ENCODE measurements at regions not wholly inside any gene's neighbourhood (a gene's known extent, or its start where the extent isn't known, plus 50 kb on each side); places are given as distances from the start of the nearest gene placed in this dataset.
"Not testable (repeated sequence)": the region's sequence is repeated elsewhere in the genome, so short reads cannot be mapped to it uniquely, and the experiment has no call there.

DNA sequence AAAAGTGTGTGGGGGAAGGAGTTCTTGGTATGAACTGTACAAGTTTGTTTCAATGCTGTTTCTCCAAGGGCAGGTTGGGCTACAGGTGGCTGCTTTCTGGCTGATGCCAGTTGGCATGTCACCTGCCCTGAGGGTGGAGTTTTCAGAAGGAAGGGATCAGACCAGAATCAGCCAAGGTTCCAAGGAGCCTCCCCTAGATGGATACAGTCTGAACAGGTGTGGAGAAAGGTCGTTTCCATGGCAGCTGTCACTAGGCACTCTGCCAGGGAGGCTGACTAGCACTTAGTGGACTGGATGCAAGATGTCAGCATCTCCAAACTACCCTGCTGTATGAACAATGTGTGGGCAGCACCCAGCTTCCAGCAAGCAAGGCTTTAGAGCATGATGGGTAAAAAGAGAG, 444.4 kb upstream of the HNRNPA3 start:
- DNase-seq = no peak

DNA sequence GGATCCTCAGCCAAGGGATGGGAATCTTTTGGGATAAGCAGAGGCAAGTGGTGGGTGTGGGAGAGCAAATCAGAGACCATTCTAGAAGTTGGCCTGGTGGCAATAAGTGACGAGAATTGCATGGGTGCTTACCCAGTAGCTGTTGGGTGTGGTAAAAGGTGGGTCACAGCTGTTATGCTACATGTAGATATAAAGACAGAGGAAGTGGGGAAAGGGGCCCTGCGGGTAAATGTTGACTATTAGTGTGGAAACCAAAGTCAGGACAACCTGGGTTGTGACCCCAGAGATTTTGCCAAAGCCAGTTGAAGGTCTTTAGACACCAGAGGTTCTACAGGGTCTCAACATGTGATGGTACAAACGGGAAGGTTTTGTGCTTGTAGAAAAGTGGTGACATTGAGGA, 443.6 kb upstream of the HNRNPA3 start:
- DNase-seq = no peak

DNA sequence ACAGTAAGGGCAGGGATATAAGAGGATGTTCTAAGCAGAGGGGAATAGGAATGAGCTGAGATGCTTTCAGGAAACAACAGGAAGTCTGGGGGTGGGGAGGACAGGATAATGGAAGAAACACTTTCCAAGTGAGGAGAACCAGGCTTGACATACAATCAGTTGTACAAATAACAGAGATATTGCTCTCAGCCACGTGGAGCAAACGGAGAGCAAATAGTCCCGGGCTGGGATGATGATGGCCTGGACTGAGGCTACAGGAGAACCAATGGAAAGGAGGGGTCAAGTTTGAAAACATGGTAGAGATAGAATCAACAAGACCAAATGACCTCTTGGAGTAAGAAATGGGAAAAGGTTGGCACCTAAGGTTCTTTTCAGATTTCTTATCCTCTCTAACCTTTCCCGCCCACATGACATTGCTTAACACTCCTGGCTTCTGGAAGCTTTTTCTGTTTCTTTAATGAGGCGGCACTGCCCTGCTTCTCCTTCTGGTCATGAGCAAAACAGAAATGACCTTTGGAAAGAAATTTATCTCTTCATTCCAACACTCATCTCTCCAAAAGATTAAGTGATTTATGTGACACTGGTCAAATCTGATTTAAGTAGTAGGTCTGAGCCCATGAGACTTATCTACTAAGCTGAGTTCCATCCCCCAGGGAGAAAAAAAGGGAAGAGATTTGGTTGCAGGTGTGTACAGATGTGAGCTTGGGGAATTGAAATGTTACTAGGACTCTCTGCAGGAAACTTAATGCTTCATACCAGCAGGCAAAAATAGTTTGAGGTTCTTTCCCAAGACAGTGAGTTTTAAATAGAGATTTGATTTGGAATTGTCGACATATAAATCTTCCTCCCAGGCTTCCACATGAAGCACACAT, 442.9 kb upstream of the HNRNPA3 start:
- no peak for DNase-seq

DNA sequence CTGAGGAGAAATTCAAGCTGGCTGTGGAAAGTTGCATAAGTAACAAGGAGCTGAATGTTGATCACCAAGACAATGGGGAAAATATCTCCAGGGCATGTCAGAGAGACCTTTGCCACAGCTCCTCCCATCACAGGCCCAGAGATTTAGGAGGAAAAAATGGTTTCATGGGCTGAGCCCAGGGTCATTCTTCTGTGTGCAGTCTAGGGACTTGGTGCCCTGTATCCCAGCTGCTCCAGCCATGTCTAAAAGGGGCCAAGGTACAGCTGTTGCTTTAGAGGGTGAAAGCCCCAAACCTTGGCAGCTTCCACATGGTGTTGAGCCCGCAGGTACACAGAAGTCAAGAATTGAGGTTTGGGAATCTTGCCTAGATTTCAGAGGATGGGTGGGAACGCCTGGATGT, 439.8 kb upstream of the HNRNPA3 start:
- DNase-seq = no peak

DNA sequence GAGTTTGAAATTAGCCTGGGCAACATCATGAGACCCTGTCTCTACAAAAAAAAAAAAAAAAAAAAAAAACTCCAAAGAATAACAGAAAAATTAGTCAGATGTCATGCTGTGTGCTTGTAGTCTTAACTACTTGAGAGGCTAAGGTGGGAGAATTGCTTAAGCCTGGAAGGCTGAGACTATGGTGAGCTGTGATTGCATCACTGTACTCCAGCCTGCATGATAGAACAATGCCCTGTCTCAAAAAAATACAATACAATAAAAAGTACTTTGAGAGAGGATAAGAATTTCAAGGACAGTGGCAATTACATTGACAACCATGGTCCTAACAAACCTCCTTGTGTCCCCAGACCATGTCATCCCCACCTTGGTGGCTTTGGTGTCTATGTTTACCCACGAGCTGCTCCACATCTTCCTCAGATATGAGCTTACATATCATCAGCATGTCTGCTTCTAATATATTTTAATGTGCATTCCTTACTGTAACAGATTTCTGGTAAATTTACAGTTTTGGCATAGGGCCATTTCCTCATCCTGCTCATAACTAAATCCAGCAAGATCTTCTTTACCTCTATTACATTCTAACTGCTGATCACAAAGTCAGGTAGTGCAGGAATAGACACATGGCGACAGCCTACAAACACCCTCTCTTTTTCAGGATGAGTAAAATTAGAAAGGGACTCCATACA, 437.7 kb upstream of the HNRNPA3 start:
- DNase-seq = no peak

DNA sequence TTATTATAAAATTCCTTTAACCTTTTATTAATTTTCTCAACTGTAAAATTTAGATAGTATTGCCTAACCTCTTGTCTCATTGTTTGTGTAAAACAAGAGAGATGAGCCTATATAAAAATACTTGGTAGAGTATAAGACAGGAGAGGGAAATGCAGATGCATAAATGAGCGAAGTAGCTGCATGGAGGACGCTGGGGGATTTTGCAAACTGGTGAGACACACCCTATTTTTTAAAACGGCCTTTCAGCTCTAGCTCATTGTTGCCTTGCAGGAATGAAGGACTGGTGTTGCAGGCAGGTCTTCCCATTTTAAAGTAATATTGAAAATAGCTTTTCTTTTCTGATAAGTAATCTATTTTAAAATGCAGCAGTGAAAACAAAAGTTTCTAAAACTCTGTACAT, 435.3 kb upstream of the HNRNPA3 start:
- no peak for DNase-seq

DNA sequence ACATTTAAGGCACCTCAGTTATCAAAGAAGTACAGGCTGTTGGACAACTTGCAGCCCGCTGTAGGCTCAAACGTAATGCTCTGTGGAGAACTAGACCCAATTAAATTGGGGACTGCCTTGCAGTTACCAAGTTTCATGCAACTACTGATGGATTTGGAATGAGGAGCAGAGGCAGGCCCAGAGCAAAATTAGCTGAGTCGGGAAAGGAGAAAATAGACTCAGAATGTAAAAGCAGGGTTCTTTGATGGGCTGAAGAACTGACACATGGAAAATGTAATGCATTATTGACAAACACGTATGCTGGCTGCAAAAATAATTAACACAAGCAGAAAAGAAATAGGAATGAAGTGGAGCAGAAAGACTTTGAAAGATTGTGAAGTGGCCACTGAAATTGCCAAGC, 432.7 kb upstream of the HNRNPA3 start:
- DNase-seq = no peak

DNA sequence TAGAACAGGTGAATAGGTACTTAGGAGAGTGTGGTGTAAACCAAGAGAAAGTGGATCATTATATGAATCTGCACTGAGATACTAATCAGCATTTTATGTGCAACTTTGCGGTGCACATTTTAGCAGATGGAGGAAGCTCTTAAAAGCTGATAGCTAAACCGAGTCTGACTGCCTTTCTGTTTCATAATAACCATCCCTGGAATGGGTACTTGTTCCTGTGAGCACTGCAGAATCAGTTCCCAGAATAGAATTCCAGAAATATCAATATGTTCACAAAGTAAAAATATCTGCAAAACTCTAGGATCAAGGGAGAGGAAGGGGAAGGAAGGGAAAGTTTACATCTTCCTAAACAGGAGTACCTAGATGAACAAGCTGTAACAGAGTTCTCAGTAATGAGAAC, 432.2 kb upstream of the HNRNPA3 start:
- DNase-seq = no peak

DNA sequence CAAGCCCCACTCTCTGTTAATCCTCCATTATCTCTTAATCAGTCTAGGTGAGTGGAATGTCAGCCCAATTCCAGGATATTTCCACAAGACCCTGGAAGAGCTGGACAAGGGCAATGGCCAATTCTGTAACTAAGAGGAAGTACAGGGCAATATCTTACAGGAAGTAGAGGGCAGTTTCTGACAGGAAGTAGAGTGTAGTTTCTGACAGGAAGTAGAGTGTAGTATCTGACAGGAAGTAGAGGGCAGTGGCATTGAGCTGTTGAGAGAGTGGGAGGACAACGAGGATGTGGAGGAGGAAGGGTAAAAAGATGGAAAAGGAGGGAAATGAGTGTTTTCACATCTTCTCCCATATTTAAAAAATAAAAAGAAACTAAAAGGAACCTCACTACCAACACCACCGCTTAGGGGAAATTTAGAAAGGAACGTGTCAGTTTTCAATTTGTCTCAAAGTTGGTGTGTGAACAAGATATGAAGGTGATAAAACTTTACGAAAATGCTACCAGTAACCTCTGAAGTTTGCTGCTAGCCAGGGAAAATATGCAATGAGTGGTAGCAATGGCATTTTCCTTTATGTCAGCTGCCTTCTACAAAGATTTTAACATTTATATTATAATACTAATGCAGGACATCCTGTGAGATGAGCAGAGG, 430.9 kb upstream of the HNRNPA3 start:
- no peak for DNase-seq

DNA sequence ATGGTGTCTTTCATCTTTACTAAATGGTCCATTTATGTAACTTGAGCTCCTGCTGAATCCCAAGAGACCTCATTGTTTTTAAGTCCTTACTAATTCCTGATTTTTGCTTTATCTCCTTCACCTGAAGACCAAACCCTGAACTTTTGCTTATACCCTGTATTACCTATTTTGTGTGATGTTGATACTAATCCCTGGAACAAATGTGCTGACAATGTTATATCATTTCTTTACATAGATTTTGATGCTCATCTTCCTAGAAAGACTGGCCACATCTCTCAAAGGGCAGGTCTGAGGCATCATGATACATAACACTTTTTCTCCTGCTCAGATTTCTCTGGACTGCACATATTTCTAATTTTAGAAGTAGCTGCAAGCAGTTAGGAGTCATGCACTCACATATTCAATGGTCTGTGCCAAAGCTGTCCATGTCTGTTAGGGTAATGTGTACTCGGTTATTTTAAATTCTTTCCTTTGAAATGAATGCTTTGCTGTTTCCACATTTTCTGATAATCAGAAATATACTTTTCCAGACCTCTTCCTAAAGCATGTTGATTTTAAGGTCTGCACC, 427.9 kb upstream of the HNRNPA3 start:
- DNase-seq = no peak

DNA sequence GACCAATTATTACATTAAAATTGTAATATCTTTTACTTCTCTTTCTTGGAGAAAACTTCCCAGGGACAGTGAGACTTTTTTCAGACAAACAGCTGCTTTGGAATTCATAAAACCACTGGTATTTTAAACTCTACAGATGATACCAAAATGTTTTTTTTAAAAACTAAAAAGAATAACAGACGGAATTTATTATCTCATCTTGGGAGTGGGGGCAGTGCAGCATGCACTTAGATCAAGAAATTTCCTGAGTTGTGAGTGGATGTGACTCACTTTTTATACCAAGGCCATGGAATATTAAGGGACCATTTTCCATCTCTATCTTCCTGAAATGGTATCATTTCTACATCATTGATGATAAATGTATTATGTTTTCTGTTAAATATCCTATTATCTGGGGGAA, 422.8 kb upstream of the HNRNPA3 start:
- DNase-seq = no peak

DNA sequence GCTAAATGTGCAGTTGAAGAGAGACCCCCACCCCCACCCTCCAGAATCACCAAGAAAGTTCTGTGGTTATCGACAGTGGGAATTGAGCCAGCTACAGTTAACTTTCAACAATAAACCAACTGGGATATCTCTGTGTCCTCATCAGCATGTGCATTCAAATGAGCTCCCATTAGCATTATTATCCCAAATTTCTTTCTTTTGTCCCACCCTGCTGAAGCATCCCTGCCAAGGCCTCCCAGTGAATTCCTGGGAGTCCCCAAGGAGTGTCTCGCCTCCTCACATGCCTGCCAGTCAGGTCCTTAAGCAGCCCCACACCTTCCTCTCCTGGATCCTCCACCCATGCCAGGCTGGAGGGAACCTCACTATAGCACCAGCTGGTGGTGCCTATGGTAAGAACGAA, 422.1 kb upstream of the HNRNPA3 start:
- DNase-seq = no peak

DNA sequence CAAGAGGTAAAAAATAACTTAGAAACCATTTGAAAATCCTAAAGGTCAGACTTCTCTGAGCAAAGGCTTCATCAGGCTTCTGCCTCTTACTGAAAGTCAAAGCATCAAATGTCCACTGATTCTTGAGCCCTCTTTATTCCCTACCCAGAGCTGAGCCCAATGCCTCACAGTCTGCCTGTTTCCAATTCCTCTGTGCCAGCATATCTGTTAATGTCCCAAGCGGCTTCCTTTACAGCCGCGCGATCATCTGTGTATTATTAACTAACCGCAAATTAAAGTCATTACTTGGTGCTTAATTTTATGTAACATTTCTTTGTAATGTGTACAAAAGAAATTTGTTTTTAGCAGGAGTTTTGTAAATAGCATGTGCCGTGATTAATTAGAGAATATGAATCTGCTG, 418.8 kb upstream of the HNRNPA3 start:
- DNase-seq = no peak

DNA sequence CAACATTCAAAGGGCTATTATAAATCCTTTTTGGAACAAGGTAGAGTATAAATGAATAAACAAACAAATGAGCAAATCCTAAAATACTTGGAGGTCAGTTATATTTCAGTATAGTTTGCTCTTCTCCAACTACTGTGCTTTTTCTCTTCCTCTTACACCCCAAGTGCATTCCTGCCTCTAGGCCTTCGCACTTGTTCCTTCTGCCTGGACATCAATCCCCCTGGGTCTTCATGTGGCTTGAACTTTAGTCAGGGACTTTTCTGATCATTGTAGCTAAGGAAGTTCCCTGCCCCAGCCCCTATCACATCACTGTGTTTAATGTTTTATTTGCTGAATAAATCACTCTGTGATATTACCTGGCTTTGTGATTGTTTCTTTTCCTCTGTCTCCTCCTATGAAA, 418.2 kb upstream of the HNRNPA3 start:
- no peak for DNase-seq

DNA sequence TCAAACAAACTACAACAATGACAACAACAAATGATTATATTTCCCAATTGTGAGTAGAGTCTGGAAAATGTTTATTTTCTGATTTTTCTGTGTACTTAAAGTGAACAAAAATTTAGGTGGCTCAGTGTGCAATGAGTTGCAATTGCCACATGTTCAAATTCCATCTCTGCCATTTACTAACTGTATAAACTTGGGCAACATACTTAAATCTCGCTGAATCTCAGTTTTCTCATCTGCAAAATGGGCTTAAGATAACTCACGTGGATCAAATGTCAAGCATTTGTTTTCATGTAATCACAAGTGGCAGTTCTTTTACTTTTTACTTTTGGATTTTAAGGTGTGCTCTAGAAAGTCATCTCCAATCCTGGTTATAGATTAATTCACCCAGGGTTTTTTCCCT, 416.8 kb upstream of the HNRNPA3 start:
- DNase-seq = no peak

DNA sequence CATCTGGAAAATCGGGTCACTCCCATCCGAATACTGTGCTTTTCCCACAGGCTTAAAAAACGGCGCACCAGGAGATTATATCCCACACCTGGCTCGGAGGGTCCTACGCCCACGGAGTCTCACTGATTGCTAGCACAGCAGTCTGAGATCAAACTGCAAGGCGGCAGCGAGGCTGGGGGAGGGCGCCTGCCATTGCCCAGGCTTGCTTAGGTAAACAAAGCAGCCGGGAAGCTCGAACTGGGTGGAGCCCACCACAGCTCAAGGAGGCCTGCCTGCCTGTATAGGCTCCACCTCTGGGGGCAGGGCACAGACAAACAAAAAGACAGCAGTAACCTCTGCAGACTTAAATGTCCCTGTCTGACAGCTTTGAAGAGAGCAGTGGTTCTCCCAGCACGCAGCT, 415.9 kb upstream of the HNRNPA3 start:
- not testable (repeated sequence) for DNase-seq

DNA sequence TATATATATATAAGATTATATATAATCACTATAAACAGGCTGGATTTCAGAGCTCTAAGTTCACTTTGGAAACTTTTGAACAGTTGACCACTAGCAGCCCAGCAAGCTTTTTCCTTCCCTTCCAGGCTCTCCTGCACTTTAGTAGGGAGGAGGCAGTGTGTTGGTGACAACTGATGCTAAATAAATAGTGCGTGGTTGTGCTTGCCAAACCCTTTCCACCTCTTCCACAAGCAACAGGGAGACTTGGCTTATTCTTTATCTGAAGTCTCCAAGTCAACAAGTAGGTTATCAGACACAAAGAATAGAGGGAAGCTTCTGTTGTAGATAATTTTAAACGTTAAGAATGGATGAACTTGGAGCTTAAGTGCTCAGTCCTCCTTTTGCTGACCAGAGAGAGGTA, 408.2 kb upstream of the HNRNPA3 start:
- DNase-seq = no peak

DNA sequence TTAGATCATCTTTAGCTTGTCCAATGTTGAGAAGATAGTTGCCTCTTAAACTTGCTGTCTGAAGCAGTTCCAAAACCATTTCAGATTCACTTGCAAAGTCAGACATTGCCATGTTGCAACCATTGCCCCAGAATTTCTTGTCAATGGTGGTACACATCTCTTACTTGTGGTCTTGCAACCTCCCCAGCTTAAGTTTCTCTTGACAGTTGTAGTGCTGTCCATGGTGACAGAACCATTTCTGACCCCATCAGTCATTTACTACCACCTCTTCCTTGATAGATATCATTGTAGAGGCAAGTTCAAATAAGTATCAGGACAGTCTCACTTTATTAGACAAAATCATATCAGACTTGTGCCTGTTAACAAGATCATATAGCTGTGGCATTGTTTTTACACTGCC, 407.2 kb upstream of the HNRNPA3 start:
- DNase-seq = no peak

DNA sequence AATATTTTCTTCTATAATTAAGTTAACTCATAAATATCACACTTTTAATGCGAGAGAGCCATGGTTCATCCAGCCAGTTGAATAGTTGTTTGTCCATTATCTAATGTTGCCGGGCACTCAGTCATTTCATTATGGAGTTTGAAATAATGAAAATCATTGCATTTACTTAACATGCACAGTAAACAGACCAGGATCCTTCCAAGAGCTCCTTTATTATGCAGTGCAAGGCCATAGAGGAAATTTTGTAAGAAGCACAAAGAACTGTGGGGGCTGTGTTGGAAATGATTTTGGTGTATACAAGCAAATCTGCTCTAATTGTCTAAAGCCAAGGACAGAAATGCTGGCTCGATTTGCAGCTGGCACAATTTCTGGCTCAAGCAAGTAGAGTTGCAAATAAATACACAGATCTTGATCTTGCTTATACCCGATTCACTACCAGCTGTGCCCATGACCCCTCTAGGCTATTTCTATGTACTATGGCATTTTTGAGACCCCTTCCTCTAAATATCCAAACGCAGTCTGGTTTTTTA, 400.3 kb upstream of the HNRNPA3 start:
- DNase-seq = no peak

DNA sequence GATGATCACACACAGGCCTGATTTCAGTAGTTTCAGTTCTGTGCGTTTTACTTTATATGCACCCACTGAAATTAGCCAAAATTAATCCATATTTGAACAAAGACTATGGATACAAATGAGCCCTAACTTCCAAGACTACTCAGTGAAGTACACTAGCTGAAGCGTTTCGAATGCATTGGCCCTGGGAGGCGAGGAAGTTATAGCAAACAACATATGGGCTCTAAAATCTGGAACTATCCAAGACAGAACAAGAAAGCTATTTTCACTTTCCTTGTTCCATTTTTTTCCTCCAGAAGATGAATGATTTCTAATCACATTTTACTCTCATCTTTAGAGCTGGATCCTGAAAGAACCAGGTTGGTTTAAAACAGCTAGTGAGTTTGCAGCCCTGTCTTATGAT, 399.4 kb upstream of the HNRNPA3 start:
- no peak for DNase-seq

DNA sequence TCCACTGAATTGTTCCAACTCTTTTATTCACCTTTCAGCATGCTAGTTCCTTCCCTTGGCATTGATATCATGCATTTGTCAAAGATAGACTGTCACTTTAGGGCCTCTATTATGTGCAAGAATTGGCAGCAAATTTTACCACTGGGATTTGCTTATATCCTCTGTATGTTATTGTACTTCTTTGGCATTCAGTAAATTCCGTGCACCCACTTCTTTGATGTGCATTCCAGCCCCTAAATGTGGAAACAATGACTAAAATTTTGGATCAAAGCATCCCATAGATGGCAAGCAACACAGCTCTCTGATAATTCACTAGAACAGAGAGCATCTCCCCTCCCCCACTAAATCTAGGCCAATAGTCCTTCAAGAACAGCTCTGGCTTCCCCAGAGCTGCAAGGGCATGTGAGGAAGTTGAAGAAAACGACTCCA, 399.0 kb upstream of the HNRNPA3 start:
- DNase-seq = no peak

DNA sequence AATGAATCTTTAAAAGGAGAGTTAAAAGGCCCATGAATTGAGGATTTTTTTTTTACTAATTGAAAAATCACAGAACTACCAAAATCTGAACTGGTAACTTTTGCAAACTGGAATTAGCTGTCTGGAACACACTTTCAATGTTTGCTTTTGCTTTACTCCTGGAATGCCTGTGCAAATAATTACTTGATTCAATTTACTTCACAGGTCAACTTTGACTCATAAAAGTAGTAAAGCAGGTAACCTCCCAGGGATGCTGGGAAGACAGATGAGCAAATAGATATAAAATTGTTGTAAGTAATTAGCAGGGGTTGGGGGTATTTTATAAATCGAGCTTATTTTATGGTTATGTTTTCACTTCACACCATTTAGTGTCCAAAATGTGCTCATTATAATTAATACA, 398.3 kb upstream of the HNRNPA3 start:
- DNase-seq = no peak
